Caco-2 (cell line): ENCODE measurements at regions not wholly inside any gene's neighbourhood (a gene's known extent, or its start where the extent isn't known, plus 50 kb on each side); places are given as distances from the start of the nearest gene placed in this dataset.

Experiments
- BruUV-seq: library from RNA; stranded (reverse); fragments of 400-500 nt; replicated peaks from 2 replicates; lab custom pipeline; 2021; lab: Mats Ljungman, UMichigan
- CTCF ChIA-PET: fragments of 300-600 bp; sonication (Branson Sonifier 250); formaldehyde crosslinking; loops from one replicate; lab custom pipeline; 2022; ENCODE audit warnings: antibody characterized with exemption; lab: Charles Lee
- POLR2A ChIA-PET: fragments of 300-600 bp; sonication (Branson Sonifier 250); formaldehyde crosslinking; loops from one replicate; lab custom pipeline; 2022; ENCODE audit warnings: antibody characterized with exemption; lab: Charles Lee
- DNase-seq, 2 experiments: peaks; one replicate each; pipeline versions ENCODE4 v3.0.0 to v3.0.0-alpha.2; 2020 to 2022
- H3K27me3 ChIP-seq: replicated peaks from 2 replicates; pipeline ENCODE4 v1.6.0; 2011; ENCODE audit warnings: low read length; ENCODE audit not compliant: control insufficient read depth, insufficient read depth
- H3K36me3 ChIP-seq: 2 replicates; pipeline ENCODE4 v1.5.1; 2011; ENCODE audit warnings: low read length; ENCODE audit not compliant: control insufficient read depth, insufficient read depth
- H3K4me1 ChIP-seq: fragments of 250-450 bp; sonication (Bioruptor Pico); 2 replicates; pipeline ENCODE4 v1.5.1; 2020; ENCODE audit warnings: mild to moderate bottlenecking
- H3K4me3 ChIP-seq: 2 replicates; pipeline ENCODE4 v1.5.1; 2011; ENCODE audit warnings: low read depth, mild to moderate bottlenecking, control low read depth, low read length
- H3K9me3 ChIP-seq: fragments of 250-450 bp; sonication (Bioruptor Pico); 2 replicates; pipeline ENCODE4 v1.5.1; 2020; ENCODE audit warnings: mild to moderate bottlenecking, moderate library complexity
- H3K27ac Mint-ChIP-seq: one replicate; pipeline ENCODE4 v1.8.0; 2022; ENCODE audit warnings: mixed read lengths; ENCODE audit not compliant: unreplicated experiment
- H3K27me3 Mint-ChIP-seq: one replicate; pipeline ENCODE4 v1.8.0; 2022; ENCODE audit warnings: mixed read lengths; ENCODE audit not compliant: insufficient read depth, unreplicated experiment
- H3K36me3 Mint-ChIP-seq: one replicate; pipeline ENCODE4 v1.8.0; 2022; ENCODE audit warnings: mild to moderate bottlenecking, mixed read lengths; ENCODE audit not compliant: insufficient read depth, unreplicated experiment
- H3K4me1 Mint-ChIP-seq: one replicate; pipeline ENCODE4 v1.8.0; 2022; ENCODE audit warnings: low read depth, mixed read lengths; ENCODE audit not compliant: unreplicated experiment
- H3K4me3 Mint-ChIP-seq: one replicate; pipeline ENCODE4 v1.8.0; 2022; ENCODE audit warnings: mild to moderate bottlenecking, moderate library complexity, mixed read lengths; ENCODE audit not compliant: unreplicated experiment
- H3K9me3 Mint-ChIP-seq: one replicate; pipeline ENCODE4 v1.8.0; 2022; ENCODE audit warnings: mixed read lengths; ENCODE audit not compliant: unreplicated experiment
- intact Hi-C: fragments of 100-400 bp; cut with micrococcal nuclease; formaldehyde crosslinking; loops from one replicate; pipeline ENCODE4 v1.10.0; 2022; ENCODE audit not compliant: unreplicated experiment
- TF ChIP-seq, protein P1 (sequence below), 2 experiments: fragments of 200-600 bp in 1 of 2; IDR thresholded peaks; 1 replicate in 1 of 2; 2 replicates in 1 of 2; pipeline versions ENCODE4 v1.5.1 to v1.8.0; 2011 to 2022; ENCODE audit warnings: antibody characterized with exemption in 1 of 2, control low read depth in 1 of 2, inconsistent platforms in 1 of 2, low read depth in 1 of 2, low read length in 1 of 2, mild to moderate bottlenecking in 1 of 2, moderate library complexity in 1 of 2; ENCODE audit not compliant: insufficient read depth in 1 of 2, severe bottlenecking in 1 of 2, unreplicated experiment in 1 of 2

GRCh38 chr12:70149665-70150064, 93.6 kb upstream of the CNOT2 start:
- CTCF ChIA-PET = no interaction called here
- no peaks in the 10 kb centered on the region for H3K36me3 ChIP-seq
- H3K9me3 ChIP-seq = peaks cover 4% of the 10 kb centered on the region; the same call in 1 of the 2 replicates
- no peak for DNase-seq
- H3K4me3 ChIP-seq = no peak overlapping the region
- BruUV-seq = no TSS peak
- H3K9me3 Mint-ChIP-seq = peaks cover 29% of the 10 kb centered on the region
- H3K27me3 Mint-ChIP-seq = no peaks in the 10 kb centered on the region
- peaks cover 7% of the 10 kb centered on the region for H3K4me1 Mint-ChIP-seq
- H3K27me3 ChIP-seq = no peaks in the 10 kb centered on the region
- TF ChIP-seq, protein P1, sequence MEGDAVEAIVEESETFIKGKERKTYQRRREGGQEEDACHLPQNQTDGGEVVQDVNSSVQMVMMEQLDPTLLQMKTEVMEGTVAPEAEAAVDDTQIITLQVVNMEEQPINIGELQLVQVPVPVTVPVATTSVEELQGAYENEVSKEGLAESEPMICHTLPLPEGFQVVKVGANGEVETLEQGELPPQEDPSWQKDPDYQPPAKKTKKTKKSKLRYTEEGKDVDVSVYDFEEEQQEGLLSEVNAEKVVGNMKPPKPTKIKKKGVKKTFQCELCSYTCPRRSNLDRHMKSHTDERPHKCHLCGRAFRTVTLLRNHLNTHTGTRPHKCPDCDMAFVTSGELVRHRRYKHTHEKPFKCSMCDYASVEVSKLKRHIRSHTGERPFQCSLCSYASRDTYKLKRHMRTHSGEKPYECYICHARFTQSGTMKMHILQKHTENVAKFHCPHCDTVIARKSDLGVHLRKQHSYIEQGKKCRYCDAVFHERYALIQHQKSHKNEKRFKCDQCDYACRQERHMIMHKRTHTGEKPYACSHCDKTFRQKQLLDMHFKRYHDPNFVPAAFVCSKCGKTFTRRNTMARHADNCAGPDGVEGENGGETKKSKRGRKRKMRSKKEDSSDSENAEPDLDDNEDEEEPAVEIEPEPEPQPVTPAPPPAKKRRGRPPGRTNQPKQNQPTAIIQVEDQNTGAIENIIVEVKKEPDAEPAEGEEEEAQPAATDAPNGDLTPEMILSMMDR (IDR thresholded peaks at IDR 0.05; ENCODE audit: insufficient read depth in 1 of 2, low read depth in 1 of 2, low read length in 1 of 2, severe bottlenecking in 1 of 2, unreplicated experiment in 1 of 2) = no peak
- no peak overlapping the region for H3K4me3 Mint-ChIP-seq
- no peak overlapping the region for H3K27ac Mint-ChIP-seq
- H3K36me3 Mint-ChIP-seq = no peaks in the 10 kb centered on the region
- no peaks in the 10 kb centered on the region for H3K4me1 ChIP-seq
- intact Hi-C loops = no loop called here
- POLR2A ChIA-PET = no interaction called here

GRCh38 chr12:70150230-70150629, 93.0 kb upstream of the CNOT2 start:
- no peak overlapping the region for H3K4me3 ChIP-seq
- intact Hi-C loops = no loop called here
- BruUV-seq = no TSS peak
- Mint-ChIP-seq H3K4me3 (no peak overlapping the region), H3K27ac (no peak overlapping the region), H3K4me1 (peaks cover 6% of the 10 kb centered on the region), H3K27me3 (no peaks in the 10 kb centered on the region), H3K36me3 (no peaks in the 10 kb centered on the region), H3K9me3 (peaks cover 29% of the 10 kb centered on the region)
- ChIA-PET CTCF (no interaction called here), POLR2A (no interaction called here)
- no peaks in the 10 kb centered on the region for H3K4me1 ChIP-seq
- no peaks in the 10 kb centered on the region for H3K36me3 ChIP-seq
- peaks cover 10% of the 10 kb centered on the region for H3K9me3 ChIP-seq
- TF ChIP-seq, protein P1 (IDR thresholded peaks at IDR 0.05; ENCODE audit: insufficient read depth in 1 of 2, low read depth in 1 of 2, low read length in 1 of 2, severe bottlenecking in 1 of 2, unreplicated experiment in 1 of 2) = no peak
- DNase-seq = no peak
- H3K27me3 ChIP-seq = no peaks in the 10 kb centered on the region

DNA sequence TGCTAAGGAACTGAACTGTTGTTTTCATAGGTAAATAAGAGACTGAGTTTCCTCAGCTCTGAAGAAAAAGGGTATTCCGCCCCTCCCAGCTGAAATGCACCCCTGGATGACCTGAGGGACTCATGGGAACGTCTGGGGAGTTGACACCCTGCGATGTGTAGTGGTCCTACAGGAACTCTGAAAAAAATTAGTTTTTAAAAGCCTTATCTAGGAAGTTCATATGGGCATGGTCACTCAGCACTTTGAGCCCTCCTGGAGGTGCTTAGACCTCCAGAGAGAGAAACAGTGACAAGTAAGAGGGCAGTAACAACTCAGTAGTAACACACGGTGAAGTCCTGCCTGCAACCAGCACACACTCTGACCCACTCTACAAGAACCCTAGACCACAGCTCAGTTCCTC, 91.2 kb upstream of the CNOT2 start:
- TF ChIP-seq, protein P1 (IDR thresholded peaks at IDR 0.05; ENCODE audit: insufficient read depth in 1 of 2, low read depth in 1 of 2, low read length in 1 of 2, severe bottlenecking in 1 of 2, unreplicated experiment in 1 of 2) = no peak
- H3K27me3 Mint-ChIP-seq = no peaks in the 10 kb centered on the region
- ChIA-PET POLR2A (no interaction called here), CTCF (no interaction called here)
- H3K4me1 Mint-ChIP-seq = no peaks in the 10 kb centered on the region
- DNase-seq = no peak
- no peak overlapping the region for H3K4me3 Mint-ChIP-seq
- no peaks in the 10 kb centered on the region for H3K4me1 ChIP-seq
- no TSS peak for BruUV-seq
- H3K36me3 ChIP-seq = no peaks in the 10 kb centered on the region
- peaks cover 22% of the 10 kb centered on the region for H3K9me3 Mint-ChIP-seq
- H3K36me3 Mint-ChIP-seq = no peaks in the 10 kb centered on the region
- no peak overlapping the region for H3K4me3 ChIP-seq
- H3K27ac Mint-ChIP-seq = no peak overlapping the region
- peaks cover 24% of the 10 kb centered on the region for H3K9me3 ChIP-seq
- intact Hi-C loops = no loop called here
- H3K27me3 ChIP-seq = no peaks in the 10 kb centered on the region
